Activated T-helper 2 cell treated with anti-CD3 and anti-CD28 coated beads, Interferon-gamma antibody, Interleukin-2, Interleukin-4, amounts not matched to agents 10 μg/mL and 5 μg/mL and 100 μg/mL, durations not matched to agents 14 hours and 24 hours and 36 hours (primary cell): ENCODE measurements at regions not wholly inside any gene's neighbourhood (a gene's known extent, or its start where the extent isn't known, plus 50 kb on each side); places are given as distances from the start of the nearest gene placed in this dataset.

Experiments
- DNase-seq: peaks from one replicate; pipeline ENCODE4 v3.0.0; 2021; ENCODE audit warnings: low spot score
- H3K27ac Mint-ChIP-seq: one replicate; pipeline ENCODE4 v1.8.0; 2021; ENCODE audit warnings: mixed read lengths
- H3K27me3 Mint-ChIP-seq: one replicate; pipeline ENCODE4 v1.8.0; 2021; ENCODE audit warnings: low read depth, mixed read lengths
- H3K36me3 Mint-ChIP-seq: one replicate; pipeline ENCODE4 v1.8.0; 2021; ENCODE audit warnings: low read depth, mixed read lengths
- H3K4me1 Mint-ChIP-seq: one replicate; pipeline ENCODE4 v1.8.0; 2021; ENCODE audit warnings: low read depth, mixed read lengths
- H3K4me3 Mint-ChIP-seq: one replicate; pipeline ENCODE4 v1.8.0; 2021; ENCODE audit warnings: low read depth, mild to moderate bottlenecking, moderate library complexity, mixed read lengths
- H3K9me3 Mint-ChIP-seq: one replicate; pipeline ENCODE4 v1.8.0; 2021; ENCODE audit warnings: mixed read lengths
- intact Hi-C: fragments of 100-400 bp; cut with micrococcal nuclease; formaldehyde crosslinking; loops from one replicate; pipeline ENCODE4 v1.15.1; 2023

- Mint-ChIP-seq H3K27ac (no peak overlapping the region), H3K27me3 (no peaks in the 10 kb centered on the region), H3K4me3 (no peak overlapping the region), H3K9me3 (no peaks in the 10 kb centered on the region), H3K36me3 (no peaks in the 10 kb centered on the region), H3K4me1 (no peaks in the 10 kb centered on the region)
- no peak for DNase-seq
- intact Hi-C loops = no loop called here
Observed at GRCh38 chr15:93213281-93213680, 124.3 kb upstream of the RGMA start.

- Mint-ChIP-seq H3K4me1 (no peaks in the 10 kb centered on the region), H3K9me3 (no peaks in the 10 kb centered on the region), H3K27ac (no peak overlapping the region), H3K36me3 (no peaks in the 10 kb centered on the region), H3K27me3 (no peaks in the 10 kb centered on the region), H3K4me3 (no peak overlapping the region)
- no peak for DNase-seq
- intact Hi-C loops = no loop called here
Observed at GRCh38 chr15:93212578-93212977, 123.6 kb upstream of the RGMA start.

DNA sequence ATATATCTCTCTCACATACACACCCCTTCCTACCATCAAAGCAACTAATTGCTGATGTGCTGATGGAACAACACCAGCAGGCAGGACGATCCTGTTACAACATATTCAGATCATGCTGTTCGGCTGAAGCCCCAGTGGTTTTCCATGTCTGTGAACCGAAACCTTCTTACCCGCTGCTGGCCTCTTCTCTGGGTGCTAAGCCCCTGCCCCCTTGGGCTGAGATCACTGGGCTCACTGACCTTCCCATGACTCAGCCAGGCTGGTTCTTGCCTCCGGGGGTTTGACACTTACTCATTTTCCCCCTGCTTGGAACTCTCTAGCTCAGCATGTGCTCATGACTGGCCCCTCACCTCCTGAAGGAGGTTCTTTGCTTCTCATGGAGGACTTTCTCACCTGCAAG, 122.0 kb upstream of the RGMA start:
- H3K9me3 Mint-ChIP-seq = no peaks in the 10 kb centered on the region
- H3K27me3 Mint-ChIP-seq = no peaks in the 10 kb centered on the region
- H3K36me3 Mint-ChIP-seq = no peaks in the 10 kb centered on the region
- no peak overlapping the region for H3K27ac Mint-ChIP-seq
- H3K4me1 Mint-ChIP-seq = no peaks in the 10 kb centered on the region
- DNase-seq = no peak
- intact Hi-C loops = no loop called here
- H3K4me3 Mint-ChIP-seq = no peak overlapping the region

DNA sequence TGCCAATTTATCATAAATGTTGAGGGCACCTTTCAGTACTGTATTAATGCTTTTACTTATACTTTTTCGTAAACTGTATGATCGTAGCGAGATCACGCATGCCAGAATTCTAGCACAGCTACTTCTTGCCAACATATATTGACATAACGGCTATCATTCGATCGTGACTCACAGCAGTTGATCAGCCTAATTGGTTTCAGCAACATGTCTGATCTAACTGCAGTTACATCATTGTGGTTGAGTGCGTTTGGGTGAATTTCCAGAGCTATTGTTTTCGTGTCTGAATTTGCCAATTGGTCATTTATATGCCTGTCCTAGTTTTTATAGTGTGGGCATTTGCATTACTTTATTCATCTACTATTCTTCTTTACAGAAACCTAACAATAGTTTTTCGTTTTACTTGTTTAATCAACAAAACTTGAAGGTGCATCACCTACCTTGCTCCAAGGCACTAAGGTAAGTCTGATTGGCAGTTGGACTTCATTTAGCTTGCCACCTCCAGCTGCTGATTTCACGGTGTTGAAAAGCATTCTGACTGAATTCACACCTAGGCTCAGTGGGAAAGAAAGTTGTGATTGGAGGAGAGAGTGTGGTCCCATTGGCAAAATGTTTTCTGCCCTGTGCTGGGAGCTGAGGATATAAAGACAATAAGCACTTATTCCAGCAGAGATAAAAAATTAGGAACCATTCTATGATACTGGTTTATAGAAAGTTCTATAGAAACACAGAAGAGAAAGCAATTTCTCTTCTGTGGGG, 120.9 kb upstream of the RGMA start:
- Mint-ChIP-seq H3K4me3 (no peak overlapping the region), H3K4me1 (no peaks in the 10 kb centered on the region), H3K36me3 (no peaks in the 10 kb centered on the region), H3K9me3 (no peaks in the 10 kb centered on the region), H3K27ac (no peak overlapping the region), H3K27me3 (no peaks in the 10 kb centered on the region)
- intact Hi-C loops = no loop called here
- DNase-seq = no peak

GRCh38 chr15:93206893-93207292, 117.9 kb upstream of the RGMA start:
- H3K4me1 Mint-ChIP-seq = no peaks in the 10 kb centered on the region
- intact Hi-C loops = no loop called here
- peaks cover 4% of the 10 kb centered on the region for H3K27me3 Mint-ChIP-seq
- no peak overlapping the region for H3K27ac Mint-ChIP-seq
- H3K36me3 Mint-ChIP-seq = no peaks in the 10 kb centered on the region
- H3K9me3 Mint-ChIP-seq = no peaks in the 10 kb centered on the region
- DNase-seq = no peak
- H3K4me3 Mint-ChIP-seq = no peak overlapping the region

- no peak for DNase-seq
- H3K27ac Mint-ChIP-seq = no peak overlapping the region
Observed at GRCh38 chr15:93205413-93205812, 116.4 kb upstream of the RGMA start.

DNA sequence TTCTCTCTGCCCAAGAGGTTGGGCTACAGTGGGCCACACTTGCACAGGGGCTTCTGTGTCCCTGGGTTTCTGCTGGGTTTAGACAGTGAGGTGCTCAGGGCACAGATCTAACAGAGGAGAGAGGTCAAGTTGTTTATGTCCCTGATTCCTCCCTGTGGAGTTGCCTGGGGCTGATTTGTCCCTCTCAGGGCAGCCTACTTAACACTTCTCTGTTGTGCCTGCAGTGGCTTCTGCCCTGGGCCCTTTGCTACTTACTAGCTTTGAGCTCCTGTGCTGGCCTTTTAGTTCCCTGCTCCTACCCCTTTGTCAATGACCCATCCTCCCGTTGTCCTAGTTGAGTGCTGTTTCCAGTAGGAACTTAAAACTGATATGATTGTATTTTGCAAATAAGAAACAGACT, 114.0 kb upstream of the RGMA start:
- Mint-ChIP-seq H3K4me1 (no peaks in the 10 kb centered on the region), H3K36me3 (no peaks in the 10 kb centered on the region), H3K4me3 (no peak overlapping the region), H3K9me3 (no peaks in the 10 kb centered on the region), H3K27me3 (peaks cover 16% of the 10 kb centered on the region), H3K27ac (no peak overlapping the region)
- DNase-seq = no peak
- intact Hi-C loops = no loop called here

More at GRCh38 chr15:93205413-93205812, 116.4 kb upstream of the RGMA start:
- Mint-ChIP-seq H3K27me3 (peaks cover 4% of the 10 kb centered on the region), H3K4me3 (no peak overlapping the region), H3K4me1 (no peaks in the 10 kb centered on the region), H3K9me3 (no peaks in the 10 kb centered on the region), H3K36me3 (no peaks in the 10 kb centered on the region)
- intact Hi-C loops = no loop called here

- Mint-ChIP-seq H3K27ac (no peak overlapping the region), H3K4me1 (no peaks in the 10 kb centered on the region), H3K9me3 (no peaks in the 10 kb centered on the region), H3K36me3 (no peaks in the 10 kb centered on the region), H3K4me3 (no peak overlapping the region), H3K27me3 (peaks cover 18% of the 10 kb centered on the region)
- DNase-seq = no peak
- intact Hi-C loops = no loop called here
Observed at GRCh38 chr15:93202405-93202804, 113.4 kb upstream of the RGMA start.

- H3K27ac Mint-ChIP-seq = no peak overlapping the region
- H3K4me1 Mint-ChIP-seq = no peaks in the 10 kb centered on the region
- no peak for DNase-seq
- intact Hi-C loops = no loop called here
- H3K27me3 Mint-ChIP-seq = peaks cover 18% of the 10 kb centered on the region
- H3K4me3 Mint-ChIP-seq = no peak overlapping the region
- H3K36me3 Mint-ChIP-seq = no peaks in the 10 kb centered on the region
- H3K9me3 Mint-ChIP-seq = no peaks in the 10 kb centered on the region
Observed at GRCh38 chr15:93201940-93202339, 112.9 kb upstream of the RGMA start.

DNA sequence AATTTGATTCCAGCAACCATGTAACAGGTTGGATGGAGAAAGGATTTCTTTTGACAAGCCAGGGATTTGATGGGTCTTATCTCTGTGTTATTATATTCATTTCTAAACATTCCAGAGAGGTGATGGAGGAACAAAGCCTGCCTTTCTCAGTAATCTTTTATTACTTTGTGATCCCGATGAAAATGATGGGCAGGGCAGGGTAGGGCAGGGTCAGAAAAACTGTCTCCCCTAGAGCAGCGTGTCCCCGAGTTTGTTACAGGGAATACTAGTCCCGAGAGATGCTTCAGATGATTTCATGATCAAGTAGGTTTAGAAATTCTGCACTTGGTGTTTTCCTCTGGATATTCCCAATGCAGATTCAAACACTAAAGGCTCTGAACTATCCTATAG, 111.8 kb upstream of the RGMA start:
- intact Hi-C loops = no loop called here
- H3K36me3 Mint-ChIP-seq = no peaks in the 10 kb centered on the region
- H3K9me3 Mint-ChIP-seq = no peaks in the 10 kb centered on the region
- no peak for DNase-seq
- no peak overlapping the region for H3K4me3 Mint-ChIP-seq
- H3K27ac Mint-ChIP-seq = no peak overlapping the region
- H3K4me1 Mint-ChIP-seq = no peaks in the 10 kb centered on the region
- peaks cover 20% of the 10 kb centered on the region for H3K27me3 Mint-ChIP-seq

DNA sequence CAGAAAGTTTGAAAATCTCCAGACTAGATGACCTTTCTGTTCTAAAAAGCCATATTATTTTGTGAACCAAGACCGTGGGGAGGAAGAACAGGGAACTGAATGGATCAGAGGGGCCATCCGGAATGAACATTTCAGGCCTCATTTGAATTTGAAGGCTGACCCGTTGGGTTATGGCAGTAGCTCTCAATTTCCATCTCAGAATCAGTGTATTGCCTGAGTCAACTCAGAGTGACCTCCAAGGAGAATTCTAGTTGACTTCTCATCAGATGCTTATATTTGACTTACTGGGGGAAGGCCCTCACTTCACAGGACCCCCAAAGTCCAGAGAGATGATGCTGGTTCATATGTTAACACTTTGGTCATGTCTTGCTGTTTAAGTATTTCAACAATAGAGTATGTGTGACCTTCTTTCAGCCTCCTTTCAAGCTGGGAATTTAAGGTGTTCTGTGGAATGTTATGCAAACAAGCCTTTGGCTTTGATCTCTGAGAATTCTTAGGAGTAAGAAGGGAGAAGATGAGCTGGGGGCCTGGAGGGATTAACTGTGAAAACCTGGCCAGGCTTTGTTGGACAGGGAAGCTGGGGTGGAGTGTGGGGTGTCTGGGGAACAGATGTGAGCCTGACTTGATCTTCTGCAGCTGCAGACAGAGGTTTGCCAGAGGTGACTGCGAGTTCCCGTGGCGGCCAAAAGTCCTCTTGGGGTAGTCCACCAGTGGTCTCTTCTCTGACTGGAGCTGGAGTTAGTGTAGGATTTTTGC, 111.2 kb upstream of the RGMA start:
- Mint-ChIP-seq H3K4me1 (no peaks in the 10 kb centered on the region), H3K4me3 (no peak overlapping the region), H3K36me3 (no peaks in the 10 kb centered on the region), H3K27me3 (peaks cover 20% of the 10 kb centered on the region), H3K9me3 (no peaks in the 10 kb centered on the region), H3K27ac (no peak overlapping the region)
- DNase-seq = no peak
- intact Hi-C loops = no loop called here

GRCh38 chr15:93196135-93196670, 107.2 kb upstream of the RGMA start:
- no peaks in the 10 kb centered on the region for H3K36me3 Mint-ChIP-seq
- no peak overlapping the region for H3K4me3 Mint-ChIP-seq
- intact Hi-C loops = no loop called here
- no peak for DNase-seq
- no peaks in the 10 kb centered on the region for H3K4me1 Mint-ChIP-seq
- no peak overlapping the region for H3K27ac Mint-ChIP-seq
- H3K9me3 Mint-ChIP-seq = no peaks in the 10 kb centered on the region
- H3K27me3 Mint-ChIP-seq = peaks cover 17% of the 10 kb centered on the region

- peaks cover 17% of the 10 kb centered on the region for H3K27me3 Mint-ChIP-seq
- H3K9me3 Mint-ChIP-seq = no peaks in the 10 kb centered on the region
- H3K4me1 Mint-ChIP-seq = no peaks in the 10 kb centered on the region
- intact Hi-C loops = no loop called here
- no peaks in the 10 kb centered on the region for H3K36me3 Mint-ChIP-seq
- no peak overlapping the region for H3K27ac Mint-ChIP-seq
- H3K4me3 Mint-ChIP-seq = no peak overlapping the region
- DNase-seq = no peak
Observed at GRCh38 chr15:93195109-93195508, 106.1 kb upstream of the RGMA start.
